ENCODE measurements at regions not wholly inside any gene's neighbourhood (a gene's known extent, or its start where the extent isn't known, plus 50 kb on each side); places are given as distances from the start of the nearest gene placed in this dataset.

- Histone ChIP-seq H3K9ac (ENCODE audit: low read length) (no peak overlapping the region), H3K9me3 (ENCODE audit: low read length) (no peaks in the 10 kb centered on the region), H3K27me3 (ENCODE audit: low read length) (no peaks in the 10 kb centered on the region), H3K9me2 (replicated peaks; ENCODE audit: insufficient read depth, low read length) (no peaks in the 10 kb centered on the region), H3K36me3 (ENCODE audit: insufficient read depth, low read length) (no peaks in the 10 kb centered on the region), H3K27ac (ENCODE audit: low read length) (no peak overlapping the region), H3K4me2 (ENCODE audit: low read depth, low read length, poor library complexity, severe bottlenecking) (no peak overlapping the region), H3K4me1 (ENCODE audit: low read length) (no peaks in the 10 kb centered on the region), H3K4me3 (ENCODE audit: low read length) (no peak overlapping the region), H2AFZ (ENCODE audit: low read length) (no peak overlapping the region), H3K79me2 (ENCODE audit: low read length) (no peaks in the 10 kb centered on the region), H4K20me1 (ENCODE audit: insufficient read depth, low read depth, low read length) (no peaks in the 10 kb centered on the region)
- DNase-seq: no peak
These were observed 184.4 kb upstream of the FOXF1 start for GRCh38 chr16:86325895-86326294.

GRCh38 chr16:86327321-86327720, 183.0 kb upstream of the FOXF1 start:
- Histone ChIP-seq H3K27ac (ENCODE audit: low read length) (no peak overlapping the region), H3K4me3 (ENCODE audit: low read length) (no peak overlapping the region), H3K9ac (ENCODE audit: low read length) (no peak overlapping the region), H3K79me2 (ENCODE audit: low read length) (no peaks in the 10 kb centered on the region), H3K36me3 (ENCODE audit: insufficient read depth, low read length) (no peaks in the 10 kb centered on the region), H3K9me2 (replicated peaks; ENCODE audit: insufficient read depth, low read length) (no peaks in the 10 kb centered on the region), H3K27me3 (ENCODE audit: low read length) (no peaks in the 10 kb centered on the region), H3K4me2 (ENCODE audit: low read depth, low read length, poor library complexity, severe bottlenecking) (no peak overlapping the region), H3K4me1 (ENCODE audit: low read length) (no peaks in the 10 kb centered on the region), H3K9me3 (ENCODE audit: low read length) (no peaks in the 10 kb centered on the region), H2AFZ (ENCODE audit: low read length) (no peak overlapping the region), H4K20me1 (ENCODE audit: insufficient read depth, low read depth, low read length) (no peaks in the 10 kb centered on the region)
- DNase-seq: no peak

- H3K9me3 ChIP-seq (ENCODE audit: low read length): no peaks in the 10 kb centered on the region
These were observed 179.4 kb upstream of the FOXF1 start for GRCh38 chr16:86330906-86331305.

GRCh38 chr16:86334079-86334635, 176.2 kb upstream of the FOXF1 start:
- no peaks in the 10 kb centered on the region for H4K20me1 ChIP-seq (ENCODE audit: insufficient read depth, low read depth, low read length)
- no peak overlapping the region for H3K4me3 ChIP-seq (ENCODE audit: low read length)
- H3K27me3 ChIP-seq (ENCODE audit: low read length): no peaks in the 10 kb centered on the region
- no peak overlapping the region for H2AFZ ChIP-seq (ENCODE audit: low read length)
- H3K9me2 ChIP-seq (replicated peaks; ENCODE audit: insufficient read depth, low read length): no peaks in the 10 kb centered on the region
- no peaks in the 10 kb centered on the region for H3K79me2 ChIP-seq (ENCODE audit: low read length)
- no peaks in the 10 kb centered on the region for H3K36me3 ChIP-seq (ENCODE audit: insufficient read depth, low read length)
- no peak overlapping the region for H3K9ac ChIP-seq (ENCODE audit: low read length)
- H3K4me1 ChIP-seq (ENCODE audit: low read length): no peaks in the 10 kb centered on the region
- H3K4me2 ChIP-seq (ENCODE audit: low read depth, low read length, poor library complexity, severe bottlenecking): no peak overlapping the region
- H3K9me3 ChIP-seq (ENCODE audit: low read length): no peaks in the 10 kb centered on the region
- no peak for DNase-seq
- H3K27ac ChIP-seq (ENCODE audit: low read length): no peak overlapping the region

More at GRCh38 chr16:86330906-86331305, 179.4 kb upstream of the FOXF1 start:
- Histone ChIP-seq H3K4me2 (ENCODE audit: low read depth, low read length, poor library complexity, severe bottlenecking) (no peak overlapping the region), H3K4me1 (ENCODE audit: low read length) (no peaks in the 10 kb centered on the region), H3K4me3 (ENCODE audit: low read length) (no peak overlapping the region), H3K9ac (ENCODE audit: low read length) (no peak overlapping the region), H3K27me3 (ENCODE audit: low read length) (no peaks in the 10 kb centered on the region), H3K36me3 (ENCODE audit: insufficient read depth, low read length) (no peaks in the 10 kb centered on the region), H2AFZ (ENCODE audit: low read length) (no peak overlapping the region), H3K79me2 (ENCODE audit: low read length) (no peaks in the 10 kb centered on the region), H4K20me1 (ENCODE audit: insufficient read depth, low read depth, low read length) (no peaks in the 10 kb centered on the region), H3K9me2 (replicated peaks; ENCODE audit: insufficient read depth, low read length) (no peaks in the 10 kb centered on the region), H3K27ac (ENCODE audit: low read length) (no peak overlapping the region)
- no peak for DNase-seq

GRCh38 chr16:86335266-86336172, 174.8 kb upstream of the FOXF1 start:
- Histone ChIP-seq H3K9ac (ENCODE audit: low read length) (no peak overlapping the region), H4K20me1 (ENCODE audit: insufficient read depth, low read depth, low read length) (no peaks in the 10 kb centered on the region), H2AFZ (ENCODE audit: low read length) (no peak overlapping the region), H3K27ac (ENCODE audit: low read length) (no peak overlapping the region), H3K4me2 (ENCODE audit: low read depth, low read length, poor library complexity, severe bottlenecking) (no peak overlapping the region), H3K27me3 (ENCODE audit: low read length) (no peaks in the 10 kb centered on the region), H3K9me3 (ENCODE audit: low read length) (no peaks in the 10 kb centered on the region), H3K9me2 (replicated peaks; ENCODE audit: insufficient read depth, low read length) (no peaks in the 10 kb centered on the region), H3K4me3 (ENCODE audit: low read length) (no peak overlapping the region), H3K36me3 (ENCODE audit: insufficient read depth, low read length) (no peaks in the 10 kb centered on the region), H3K79me2 (ENCODE audit: low read length) (no peaks in the 10 kb centered on the region), H3K4me1 (ENCODE audit: low read length) (no peaks in the 10 kb centered on the region)
- no peak for DNase-seq

GRCh38 chr16:86337138-86337537, 173.2 kb upstream of the FOXF1 start:
- Histone ChIP-seq H3K79me2 (ENCODE audit: low read length) (no peaks in the 10 kb centered on the region), H3K9ac (ENCODE audit: low read length) (no peak overlapping the region), H3K9me3 (ENCODE audit: low read length) (no peaks in the 10 kb centered on the region), H3K4me2 (ENCODE audit: low read depth, low read length, poor library complexity, severe bottlenecking) (no peak overlapping the region), H3K9me2 (replicated peaks; ENCODE audit: insufficient read depth, low read length) (no peaks in the 10 kb centered on the region), H3K4me1 (ENCODE audit: low read length) (no peaks in the 10 kb centered on the region), H3K27ac (ENCODE audit: low read length) (no peak overlapping the region), H4K20me1 (ENCODE audit: insufficient read depth, low read depth, low read length) (no peaks in the 10 kb centered on the region), H3K4me3 (ENCODE audit: low read length) (no peak overlapping the region), H2AFZ (ENCODE audit: low read length) (no peak overlapping the region), H3K36me3 (ENCODE audit: insufficient read depth, low read length) (no peaks in the 10 kb centered on the region), H3K27me3 (ENCODE audit: low read length) (no peaks in the 10 kb centered on the region)
- no peak for DNase-seq

- Histone ChIP-seq H4K20me1 (ENCODE audit: insufficient read depth, low read depth, low read length) (no peaks in the 10 kb centered on the region), H3K79me2 (ENCODE audit: low read length) (no peaks in the 10 kb centered on the region), H3K9ac (ENCODE audit: low read length) (no peak overlapping the region), H3K4me2 (ENCODE audit: low read depth, low read length, poor library complexity, severe bottlenecking) (no peak overlapping the region), H2AFZ (ENCODE audit: low read length) (no peak overlapping the region), H3K36me3 (ENCODE audit: insufficient read depth, low read length) (no peaks in the 10 kb centered on the region), H3K9me3 (ENCODE audit: low read length) (no peaks in the 10 kb centered on the region), H3K9me2 (replicated peaks; ENCODE audit: insufficient read depth, low read length) (no peaks in the 10 kb centered on the region), H3K27ac (ENCODE audit: low read length) (no peak overlapping the region), H3K4me1 (ENCODE audit: low read length) (no peaks in the 10 kb centered on the region), H3K27me3 (ENCODE audit: low read length) (no peaks in the 10 kb centered on the region), H3K4me3 (ENCODE audit: low read length) (no peak overlapping the region)
- DNase-seq: no peak
These were observed 172.5 kb upstream of the FOXF1 start for GRCh38 chr16:86337581-86338402.
